Stomach (tissue), 4 donors: ENCODE measurements at regions not wholly inside any gene's neighbourhood (a gene's known extent, or its start where the extent isn't known, plus 50 kb on each side); places are given as distances from the start of the nearest gene placed in this dataset.

ENCODE experiments used
- POLR2A ChIP-seq, 4 donors: fragments of 450-650 bp; IDR thresholded peaks; one replicate each; pipeline ENCODE4 v1.6.1; 2016; ENCODE audit warnings: antibody characterized with exemption in 4 of 4, control low read depth in 2 of 4, mild to moderate bottlenecking in 1 of 4, moderate library complexity in 1 of 4
- TF ChIP-seq, protein P1 (sequence below), 7 experiments: fragments of 450-650 bp in 4 of 7; fragments of 200-600 bp in 3 of 7; sonication (generic) in 3 of 7; IDR thresholded peaks; one replicate each; pipeline ENCODE4 v1.5.1; 2016 to 2019; ENCODE audit warnings: antibody characterized with exemption in 7 of 7, control low read depth in 2 of 7, mild to moderate bottlenecking in 1 of 7

DNA sequence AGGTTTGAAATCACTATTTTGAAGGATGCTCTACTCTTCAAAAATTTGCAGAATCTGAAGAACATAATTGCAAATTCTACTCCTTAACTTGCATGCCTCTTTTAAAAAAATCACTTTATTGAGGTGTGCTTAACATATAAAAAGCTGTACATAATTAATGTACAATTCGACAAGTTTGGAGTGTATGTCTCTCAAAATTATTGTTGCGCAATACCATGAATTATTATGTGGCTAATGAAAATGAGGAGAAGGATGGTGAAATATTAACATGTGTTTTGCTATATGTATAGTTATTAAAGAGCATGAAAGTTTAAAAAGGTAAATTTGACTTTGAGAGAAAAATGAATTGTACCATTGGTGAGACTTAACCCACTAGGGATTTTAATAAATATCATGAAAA lies 187.2 kb upstream of the MALRD1 start:
- TF ChIP-seq, protein P1, sequence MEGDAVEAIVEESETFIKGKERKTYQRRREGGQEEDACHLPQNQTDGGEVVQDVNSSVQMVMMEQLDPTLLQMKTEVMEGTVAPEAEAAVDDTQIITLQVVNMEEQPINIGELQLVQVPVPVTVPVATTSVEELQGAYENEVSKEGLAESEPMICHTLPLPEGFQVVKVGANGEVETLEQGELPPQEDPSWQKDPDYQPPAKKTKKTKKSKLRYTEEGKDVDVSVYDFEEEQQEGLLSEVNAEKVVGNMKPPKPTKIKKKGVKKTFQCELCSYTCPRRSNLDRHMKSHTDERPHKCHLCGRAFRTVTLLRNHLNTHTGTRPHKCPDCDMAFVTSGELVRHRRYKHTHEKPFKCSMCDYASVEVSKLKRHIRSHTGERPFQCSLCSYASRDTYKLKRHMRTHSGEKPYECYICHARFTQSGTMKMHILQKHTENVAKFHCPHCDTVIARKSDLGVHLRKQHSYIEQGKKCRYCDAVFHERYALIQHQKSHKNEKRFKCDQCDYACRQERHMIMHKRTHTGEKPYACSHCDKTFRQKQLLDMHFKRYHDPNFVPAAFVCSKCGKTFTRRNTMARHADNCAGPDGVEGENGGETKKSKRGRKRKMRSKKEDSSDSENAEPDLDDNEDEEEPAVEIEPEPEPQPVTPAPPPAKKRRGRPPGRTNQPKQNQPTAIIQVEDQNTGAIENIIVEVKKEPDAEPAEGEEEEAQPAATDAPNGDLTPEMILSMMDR (IDR thresholded peaks at IDR 0.05): no peak
- no peak for TF ChIP-seq POLR2A (IDR thresholded peaks at IDR 0.05)
